NCI-H446 treated with DMSO at 0.1 percent for 48 hours (cell line): ENCODE measurements at regions not wholly inside any gene's neighbourhood (a gene's known extent, or its start where the extent isn't known, plus 50 kb on each side); places are given as distances from the start of the nearest gene placed in this dataset.

ENCODE experiments used
- DNase-seq: peaks from one replicate; lab custom pipeline; 2025; lab: John Stamatoyannopoulos, UW

- DNase-seq: no peak
These were observed 109.6 kb upstream of the ACSL4 start for GRCh38 chrX:109842611-109843010.

- DNase-seq: peak; percentile 58
These were observed 111.1 kb upstream of the ACSL4 start for GRCh38 chrX:109843963-109844751.

GRCh38 chrX:109844986-109845385, 111.9 kb upstream of the ACSL4 start:
- no peak for DNase-seq

GRCh38 chrX:109845996-109846395, 112.9 kb upstream of the ACSL4 start:
- no peak for DNase-seq

- DNase-seq: no peak
These were observed 114.5 kb upstream of the ACSL4 start for GRCh38 chrX:109847257-109848187.

GRCh38 chrX:109848461-109849050, 115.5 kb upstream of the ACSL4 start:
- no peak for DNase-seq

- DNase-seq: no peak
These were observed 121.0 kb upstream of the ACSL4 start for GRCh38 chrX:109854096-109854495.

- DNase-seq: no peak
These were observed 122.4 kb upstream of the ACSL4 start for GRCh38 chrX:109855501-109855900.

GRCh38 chrX:109856974-109857373, 123.9 kb upstream of the ACSL4 start:
- DNase-seq: no peak

GRCh38 chrX:109857584-109858228, 124.6 kb upstream of the ACSL4 start:
- DNase-seq: no peak

GRCh38 chrX:109858602-109859341, 125.7 kb upstream of the ACSL4 start:
- no peak for DNase-seq

GRCh38 chrX:109859651-109860050, 126.6 kb upstream of the ACSL4 start:
- DNase-seq: no peak

GRCh38 chrX:109862433-109862832, 129.4 kb upstream of the ACSL4 start:
- no peak for DNase-seq

GRCh38 chrX:109863811-109864210, 130.8 kb upstream of the ACSL4 start:
- DNase-seq: no peak

GRCh38 chrX:109871121-109871888, 131.6 kb upstream of the TMEM164 start:
- no peak for DNase-seq

- DNase-seq: no peak
These were observed 130.7 kb upstream of the TMEM164 start for GRCh38 chrX:109872021-109872732.

- DNase-seq: no peak
These were observed 129.3 kb upstream of the TMEM164 start for GRCh38 chrX:109873574-109873973.

- DNase-seq: no peak
These were observed 128.9 kb upstream of the TMEM164 start for GRCh38 chrX:109873983-109874382.

GRCh38 chrX:109874548-109874947, 128.4 kb upstream of the TMEM164 start:
- DNase-seq: no peak

GRCh38 chrX:109875831-109876230, 127.1 kb upstream of the TMEM164 start:
- no peak for DNase-seq
